ENCODE measurements at regions not wholly inside any gene's neighbourhood (a gene's known extent, or its start where the extent isn't known, plus 50 kb on each side); places are given as distances from the start of the nearest gene placed in this dataset.

- no peak for TF ChIP-seq KIAA2018 (CRISPR knock-in tag; IDR thresholded peaks at IDR 0.05; ENCODE audit: borderline replicate concordance)
- no peak for TF ChIP-seq ZNF710 (CRISPR knock-in tag; IDR thresholded peaks at IDR 0.05; ENCODE audit: borderline replicate concordance)
Measured at GRCh38 chr1:30300669-30301068, 422.7 kb downstream of the MATN1 start (continued).

GRCh38 chr1:30299393-30299792 lies 424.0 kb downstream of the MATN1 start:
- intact Hi-C loops (cut with micrococcal nuclease; ENCODE audit: unreplicated experiment) (no loop called here), in situ Hi-C loops (cut with HindIII; ENCODE audit: extremely low pct_ligation_motif_present, low pct_unique_long_range_greater_than_20kb) (no loop called here)
- TF ChIP-seq CEBPB (IDR thresholded peaks at IDR 0.05; ENCODE audit: borderline replicate concordance, low read depth, low read length) (peak; percentile 30; the same call in 1 of the 2 replicates), SNAI1 (CRISPR knock-in tag; IDR thresholded peaks at IDR 0.05; ENCODE audit: borderline replicate concordance) (no peak), NRL (CRISPR knock-in tag; IDR thresholded peaks at IDR 0.05; ENCODE audit: borderline replicate concordance) (no peak), KAT2B (IDR thresholded peaks at IDR 0.05; ENCODE audit: borderline replicate concordance, low read depth, low read length) (no peak), PREB (CRISPR knock-in tag; IDR thresholded peaks at IDR 0.05) (no peak)
- H3K36me3 ChIP-seq (replicated peaks in 1 of 2; ENCODE audit: control insufficient read depth in 1 of 2, insufficient read depth in 2 of 2, low read length in 2 of 2), result no peaks in the 10 kb centered on the region
- no peaks in the 10 kb centered on the region for H3K79me2 ChIP-seq (ENCODE audit: insufficient read depth, low read length)
- ATAC-seq (no peak), DNase-seq (ENCODE audit: low spot score) (no peak), FAIRE-seq (no peak)
- no peak overlapping the region for H3K9ac ChIP-seq (ENCODE audit: insufficient read depth, low read depth, low read length)
- no peaks in the 10 kb centered on the region for H3K27me3 ChIP-seq (ENCODE audit: control insufficient read depth in 1 of 2, insufficient read depth in 2 of 2, low read length in 2 of 2)
- no peak overlapping the region for H3K27ac ChIP-seq (ENCODE audit: extremely low read length, insufficient read depth, low read length)
- no peaks in the 10 kb centered on the region for H3K9me3 ChIP-seq (ENCODE audit: low read length)
- H3K4me2 ChIP-seq (ENCODE audit: low read depth, low read length), result no peak overlapping the region
- 10% methylated on average over 2 of the region's 2 CpGs for WGBS (ENCODE audit: low lambda C conversion rate)
- H4K20me1 ChIP-seq (ENCODE audit: insufficient read depth, low read length), result no peaks in the 10 kb centered on the region
- CTCF ChIA-PET (ENCODE audit: low intra/inter-chr PET ratio, low total read pairs), result no interaction called here
- POLR2A ChIA-PET, result no interaction called here
- no peak overlapping the region for H2AFZ ChIP-seq (ENCODE audit: low read length)
- no TSS peak for BruUV-seq (replicated peaks)
- no peaks in the 10 kb centered on the region for H3K4me1 ChIP-seq (ENCODE audit: insufficient read depth, low read length)
- no peak overlapping the region for H3K4me3 ChIP-seq (replicated peaks in 1 of 3; ENCODE audit: insufficient read depth in 1 of 3, low read depth in 2 of 3, low read length in 3 of 3)
